ENCODE measurements at regions not wholly inside any gene's neighbourhood (a gene's known extent, or its start where the extent isn't known, plus 50 kb on each side); places are given as distances from the start of the nearest gene placed in this dataset.

DNA sequence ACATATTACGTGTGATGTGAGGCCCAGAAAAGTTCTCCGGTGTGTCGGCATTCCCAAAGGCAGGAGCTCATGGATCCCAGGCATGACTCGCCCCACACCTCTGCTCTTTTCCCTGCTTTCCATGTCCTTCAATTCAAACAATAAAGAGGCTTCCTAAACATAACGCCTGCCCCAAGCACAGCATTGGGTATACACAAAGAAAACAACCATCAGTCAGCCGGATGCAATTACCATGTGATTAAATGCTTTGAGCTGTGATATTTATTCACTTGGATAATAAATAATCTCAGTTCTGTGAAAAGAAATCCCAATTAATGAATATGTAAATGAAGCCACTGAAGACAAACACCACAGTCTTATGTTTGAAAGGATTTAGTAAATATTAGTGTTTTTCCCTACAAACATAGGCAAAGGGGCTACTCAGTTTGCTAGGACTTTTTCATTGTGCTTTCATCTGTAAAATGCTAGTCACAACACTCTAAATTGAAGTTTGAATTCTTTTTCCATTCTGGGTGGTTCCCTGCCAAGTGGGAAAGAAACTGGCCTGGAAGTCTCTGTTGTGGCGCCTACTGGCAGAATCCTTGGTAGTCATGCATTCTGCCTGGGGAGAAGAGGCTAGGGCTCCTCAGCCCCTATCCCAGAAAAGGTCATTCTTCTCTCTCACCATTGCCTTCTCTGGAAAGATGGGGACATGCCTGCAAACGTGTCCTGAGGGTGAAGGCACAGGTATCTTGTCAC, 144.7 kb downstream of the COL6A3 start:
- TF ChIP-seq CTCF (IDR thresholded peaks at IDR 0.05) (no peak), POLR2A (IDR thresholded peaks at IDR 0.05) (no peak)

Data from esophagus squamous epithelium (tissue), 4 donors.